Choroid plexus epithelial cell (primary cell): ENCODE measurements at regions not wholly inside any gene's neighbourhood (a gene's known extent, or its start where the extent isn't known, plus 50 kb on each side); places are given as distances from the start of the nearest gene placed in this dataset.

ENCODE experiments used
- DNase-seq: peaks from one replicate; pipeline ENCODE4 v3.0.0-alpha.2; 2010; ENCODE audit warnings: low read depth
- H3K4me3 ChIP-seq: 2 replicates; pipeline ENCODE4 v1.5.1; 2011; ENCODE audit warnings: low read depth, mild to moderate bottlenecking, control low read depth, low read length, moderate library complexity
- TF ChIP-seq, protein P1 (sequence below): conservative IDR thresholded peaks from 2 replicates; pipeline ENCODE4 v1.5.1; 2011; ENCODE audit warnings: low read depth, mild to moderate bottlenecking, control low read depth, inconsistent platforms, low read length, moderate library complexity

DNA sequence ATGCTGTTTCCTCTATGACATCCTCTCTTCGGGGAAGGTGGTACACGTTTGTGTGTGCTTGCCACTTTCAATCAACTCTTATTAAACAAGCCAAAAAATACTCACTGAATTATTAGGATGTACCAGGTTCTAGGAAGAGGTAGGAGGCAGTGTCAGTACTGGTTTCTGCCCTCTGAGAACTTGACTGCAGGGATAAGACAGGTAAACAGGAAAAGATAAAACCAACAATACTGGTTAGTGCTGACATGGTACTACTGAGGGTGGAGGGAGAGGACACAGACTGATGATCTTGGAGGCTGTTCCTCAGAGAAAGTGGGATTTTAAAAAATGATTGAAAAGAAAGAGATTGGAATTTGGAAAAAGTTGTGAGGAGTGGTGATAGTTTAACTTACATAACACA, 295.2 kb upstream of the PWP1 start:
- TF ChIP-seq, protein P1, sequence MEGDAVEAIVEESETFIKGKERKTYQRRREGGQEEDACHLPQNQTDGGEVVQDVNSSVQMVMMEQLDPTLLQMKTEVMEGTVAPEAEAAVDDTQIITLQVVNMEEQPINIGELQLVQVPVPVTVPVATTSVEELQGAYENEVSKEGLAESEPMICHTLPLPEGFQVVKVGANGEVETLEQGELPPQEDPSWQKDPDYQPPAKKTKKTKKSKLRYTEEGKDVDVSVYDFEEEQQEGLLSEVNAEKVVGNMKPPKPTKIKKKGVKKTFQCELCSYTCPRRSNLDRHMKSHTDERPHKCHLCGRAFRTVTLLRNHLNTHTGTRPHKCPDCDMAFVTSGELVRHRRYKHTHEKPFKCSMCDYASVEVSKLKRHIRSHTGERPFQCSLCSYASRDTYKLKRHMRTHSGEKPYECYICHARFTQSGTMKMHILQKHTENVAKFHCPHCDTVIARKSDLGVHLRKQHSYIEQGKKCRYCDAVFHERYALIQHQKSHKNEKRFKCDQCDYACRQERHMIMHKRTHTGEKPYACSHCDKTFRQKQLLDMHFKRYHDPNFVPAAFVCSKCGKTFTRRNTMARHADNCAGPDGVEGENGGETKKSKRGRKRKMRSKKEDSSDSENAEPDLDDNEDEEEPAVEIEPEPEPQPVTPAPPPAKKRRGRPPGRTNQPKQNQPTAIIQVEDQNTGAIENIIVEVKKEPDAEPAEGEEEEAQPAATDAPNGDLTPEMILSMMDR = no peak
- H3K4me3 ChIP-seq = no peak overlapping the region
- no peak for DNase-seq

DNA sequence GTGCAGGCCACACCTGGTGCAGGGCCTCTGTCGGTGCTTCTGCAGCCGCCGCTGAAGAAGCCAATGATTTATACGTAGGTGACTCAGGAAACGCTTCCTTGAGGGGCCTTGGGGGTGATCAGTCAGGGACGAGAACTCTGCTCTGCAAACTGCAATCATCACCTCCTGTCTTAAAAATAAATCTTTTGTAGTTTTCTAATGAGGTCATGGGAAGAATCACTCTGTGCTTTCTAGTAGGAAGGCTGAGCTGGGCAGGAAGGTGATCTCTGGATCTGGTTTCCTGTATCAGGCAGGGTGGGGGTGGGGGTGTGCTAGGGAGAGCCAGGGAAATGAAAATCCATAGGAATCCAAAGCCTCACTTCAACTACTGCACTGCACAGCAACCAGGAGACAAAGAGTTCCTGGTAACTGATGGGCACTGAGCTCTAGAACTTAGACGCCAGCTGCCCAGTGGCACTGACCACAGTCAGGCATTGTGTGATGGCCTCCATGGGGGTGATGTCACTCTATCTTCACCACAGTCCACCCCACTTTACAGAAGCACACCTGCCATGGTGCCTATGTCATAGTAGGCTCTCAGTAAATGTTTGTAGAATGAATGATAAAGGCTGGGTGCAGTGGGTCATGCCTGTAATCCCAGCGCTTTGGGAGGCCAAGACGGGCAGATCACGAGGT, 292.4 kb upstream of the PWP1 start:
- TF ChIP-seq, protein P1 = no peak
- no peak overlapping the region for H3K4me3 ChIP-seq
- DNase-seq = peak; percentile 25

DNA sequence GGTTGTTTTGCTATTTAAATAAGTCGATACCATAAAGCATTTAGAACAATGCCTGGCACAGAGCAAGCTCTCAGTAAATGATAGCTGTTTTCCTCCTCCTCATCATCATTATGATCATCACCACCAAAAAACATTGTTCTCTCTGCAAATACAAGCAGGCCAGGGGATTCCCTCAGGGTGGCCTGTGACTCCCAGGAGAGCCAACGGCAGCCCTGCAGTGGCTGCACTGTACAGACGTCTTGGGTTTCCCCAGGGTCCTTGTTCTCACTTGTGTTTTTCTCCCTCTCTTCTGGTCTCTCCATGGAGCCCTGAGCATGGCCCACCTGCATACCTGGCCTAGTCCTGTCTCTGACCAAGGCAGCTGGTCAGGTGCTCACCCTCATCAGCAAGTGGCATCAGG, 290.9 kb upstream of the PWP1 start:
- no peak overlapping the region for H3K4me3 ChIP-seq
- DNase-seq = no peak
- TF ChIP-seq, protein P1 = no peak

DNA sequence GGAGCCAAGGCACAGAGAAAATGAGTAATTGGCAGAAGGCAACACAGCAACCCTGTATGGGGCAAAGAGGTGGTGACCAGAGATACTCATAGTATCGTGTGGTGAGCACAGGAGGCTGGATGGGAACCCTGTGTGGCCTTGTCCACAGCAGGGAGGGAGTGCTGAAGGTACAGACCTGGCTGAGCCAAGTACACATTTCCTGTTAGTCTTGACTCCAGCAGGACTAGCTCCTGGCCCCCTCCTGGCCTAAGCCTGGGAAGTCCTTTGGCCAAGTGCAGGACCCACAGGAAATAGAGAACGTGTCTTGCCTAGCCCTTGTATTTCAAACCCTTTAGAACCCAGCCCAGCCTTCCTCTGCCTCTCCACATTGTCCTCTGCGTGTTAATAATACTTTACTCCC, 289.8 kb upstream of the PWP1 start:
- TF ChIP-seq, protein P1 = peak; percentile 27
- DNase-seq = peak; percentile 35
- no peak overlapping the region for H3K4me3 ChIP-seq

DNA sequence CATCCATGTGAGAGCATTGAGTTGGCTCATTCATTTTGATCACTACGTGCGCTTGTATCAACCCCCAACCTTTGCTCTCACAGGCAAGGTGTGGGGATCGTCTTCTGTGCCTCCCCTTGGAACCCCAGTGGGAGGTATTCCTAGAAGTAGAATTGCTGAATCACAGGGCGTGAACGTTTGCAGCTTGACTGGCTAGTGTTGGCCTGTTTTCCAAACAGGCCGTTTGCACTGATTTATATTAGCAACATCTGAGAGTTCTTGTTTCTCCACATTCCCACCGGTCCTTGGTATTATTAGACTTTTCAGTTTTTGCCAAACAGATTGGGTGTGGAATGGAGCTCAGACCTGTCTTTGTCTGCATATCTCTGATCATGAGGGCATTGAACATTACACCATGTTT, 288.6 kb upstream of the PWP1 start:
- no peak overlapping the region for H3K4me3 ChIP-seq
- TF ChIP-seq, protein P1 = no peak
- DNase-seq = peak; percentile 52

DNA sequence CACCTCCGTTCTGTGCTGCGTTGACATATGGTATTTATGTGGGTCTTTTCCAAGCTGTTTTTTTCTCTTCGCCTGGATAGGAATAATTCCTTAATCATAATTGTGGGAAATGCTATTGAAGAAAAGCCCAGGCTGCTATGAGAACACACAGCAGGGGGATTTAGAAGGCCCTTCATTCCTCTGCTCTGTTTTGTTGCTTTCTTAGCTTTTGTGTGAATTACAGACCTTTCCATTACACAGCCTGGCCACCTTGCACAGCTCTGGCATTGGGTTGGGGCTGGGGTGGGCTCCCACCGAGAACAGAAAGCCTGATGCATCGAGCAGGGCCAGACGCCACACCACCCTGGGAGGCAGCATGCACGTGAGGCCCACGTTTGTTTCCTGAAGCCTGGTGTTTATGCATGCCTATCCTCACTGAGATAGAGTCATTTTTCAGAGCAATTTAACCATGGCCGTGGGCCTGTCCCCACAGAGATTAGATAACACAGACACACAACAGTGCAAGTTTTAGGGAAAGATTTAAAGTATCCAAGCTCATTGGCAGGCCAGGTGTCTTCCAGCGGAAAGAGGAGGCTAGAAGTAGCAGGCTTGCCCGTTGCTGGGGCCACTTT, 287.6 kb upstream of the PWP1 start:
- no peak overlapping the region for H3K4me3 ChIP-seq
- DNase-seq = peak; percentile 45
- TF ChIP-seq, protein P1 = no peak

DNA sequence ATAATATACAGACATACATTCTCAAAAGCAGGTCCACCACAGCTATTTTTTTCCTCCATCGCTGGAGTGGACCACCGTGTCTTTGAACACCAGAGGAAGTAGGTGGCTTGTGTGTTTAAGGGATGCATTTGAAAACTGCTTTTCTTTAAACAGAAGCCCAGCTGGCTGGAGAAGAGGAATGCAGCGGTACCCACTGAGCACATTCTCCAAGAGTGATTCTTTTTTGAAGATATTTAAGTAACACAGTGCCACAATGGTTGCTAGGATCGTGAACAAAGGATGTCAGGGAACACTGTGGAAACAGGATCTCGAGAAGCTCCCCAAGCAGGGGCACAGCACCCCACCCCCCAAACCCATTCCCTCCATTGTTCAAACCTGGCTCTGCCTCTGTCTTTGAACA, 286.6 kb upstream of the PWP1 start:
- H3K4me3 ChIP-seq = no peak overlapping the region
- TF ChIP-seq, protein P1 = no peak
- DNase-seq = peak; percentile 62
